GM06990 (cell line): ENCODE measurements at regions not wholly inside any gene's neighbourhood (a gene's known extent, or its start where the extent isn't known, plus 50 kb on each side); places are given as distances from the start of the nearest gene placed in this dataset.
"Not testable (repeated sequence)": the region's sequence is repeated elsewhere in the genome, so short reads cannot be mapped to it uniquely, and the experiment has no call there.

Experiments used
- DNase-seq: peaks from one replicate; pipeline ENCODE4 v3.0.0-alpha.2; 2011; ENCODE audit not compliant: insufficient read length; ENCODE audit errors: extremely low read depth
- H3K27me3 ChIP-seq: replicated peaks from 2 replicates; pipeline ENCODE4 v1.6.0; 2011; ENCODE audit warnings: low read length; ENCODE audit not compliant: control insufficient read depth, insufficient read depth
- H3K36me3 ChIP-seq: 2 replicates; pipeline ENCODE4 v1.5.1; 2011; ENCODE audit warnings: low read length; ENCODE audit not compliant: control insufficient read depth, insufficient read depth
- H3K4me3 ChIP-seq: replicated peaks from 2 replicates; pipeline ENCODE4 v1.5.1; 2011; ENCODE audit warnings: low read depth, mild to moderate bottlenecking, control low read depth, low read length
- TF ChIP-seq, protein P1 (sequence below): IDR thresholded peaks from 2 replicates; pipeline ENCODE4 v1.5.1; 2011; ENCODE audit warnings: low read length, control low read depth, mild to moderate bottlenecking, inconsistent platforms; ENCODE audit not compliant: insufficient read depth, poor library complexity, severe bottlenecking

- TF ChIP-seq, protein P1, sequence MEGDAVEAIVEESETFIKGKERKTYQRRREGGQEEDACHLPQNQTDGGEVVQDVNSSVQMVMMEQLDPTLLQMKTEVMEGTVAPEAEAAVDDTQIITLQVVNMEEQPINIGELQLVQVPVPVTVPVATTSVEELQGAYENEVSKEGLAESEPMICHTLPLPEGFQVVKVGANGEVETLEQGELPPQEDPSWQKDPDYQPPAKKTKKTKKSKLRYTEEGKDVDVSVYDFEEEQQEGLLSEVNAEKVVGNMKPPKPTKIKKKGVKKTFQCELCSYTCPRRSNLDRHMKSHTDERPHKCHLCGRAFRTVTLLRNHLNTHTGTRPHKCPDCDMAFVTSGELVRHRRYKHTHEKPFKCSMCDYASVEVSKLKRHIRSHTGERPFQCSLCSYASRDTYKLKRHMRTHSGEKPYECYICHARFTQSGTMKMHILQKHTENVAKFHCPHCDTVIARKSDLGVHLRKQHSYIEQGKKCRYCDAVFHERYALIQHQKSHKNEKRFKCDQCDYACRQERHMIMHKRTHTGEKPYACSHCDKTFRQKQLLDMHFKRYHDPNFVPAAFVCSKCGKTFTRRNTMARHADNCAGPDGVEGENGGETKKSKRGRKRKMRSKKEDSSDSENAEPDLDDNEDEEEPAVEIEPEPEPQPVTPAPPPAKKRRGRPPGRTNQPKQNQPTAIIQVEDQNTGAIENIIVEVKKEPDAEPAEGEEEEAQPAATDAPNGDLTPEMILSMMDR = no peak
- Histone ChIP-seq H3K36me3 (no peaks in the 10 kb centered on the region), H3K27me3 (no peaks in the 10 kb centered on the region), H3K4me3 (no peak overlapping the region)
- DNase-seq = no peak
Observed at GRCh38 chr7:86431761-86432160, 211.9 kb upstream of the GRM3 start.

DNA sequence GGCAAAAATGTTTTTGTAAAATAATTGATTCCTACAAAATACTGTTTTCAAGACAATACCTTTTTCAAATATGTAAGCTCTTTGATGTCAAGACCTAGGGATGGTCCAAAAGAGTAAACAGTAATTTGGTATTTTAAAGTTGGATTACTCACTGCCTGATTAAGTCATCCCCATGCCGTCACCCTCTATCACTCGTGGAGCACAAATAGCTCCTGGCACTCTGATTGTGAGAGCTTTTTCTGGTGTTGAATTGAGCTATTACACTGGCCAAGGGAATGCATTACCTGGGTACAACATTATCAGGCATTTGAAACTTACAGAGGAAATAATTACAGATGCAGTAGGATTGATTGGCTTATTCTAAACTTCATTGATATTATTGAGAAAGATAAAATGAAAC is 231.9 kb upstream of the GRM3 start:
- TF ChIP-seq, protein P1 = no peak
- Histone ChIP-seq H3K36me3 (no peaks in the 10 kb centered on the region), H3K4me3 (no peak overlapping the region), H3K27me3 (no peaks in the 10 kb centered on the region)
- no peak for DNase-seq

- Histone ChIP-seq H3K4me3 (no peak overlapping the region), H3K36me3 (no peaks in the 10 kb centered on the region), H3K27me3 (no peaks in the 10 kb centered on the region)
- TF ChIP-seq, protein P1 = no peak
- DNase-seq = no peak
Observed at GRCh38 chr7:86407291-86407690, 236.4 kb upstream of the GRM3 start.

DNA sequence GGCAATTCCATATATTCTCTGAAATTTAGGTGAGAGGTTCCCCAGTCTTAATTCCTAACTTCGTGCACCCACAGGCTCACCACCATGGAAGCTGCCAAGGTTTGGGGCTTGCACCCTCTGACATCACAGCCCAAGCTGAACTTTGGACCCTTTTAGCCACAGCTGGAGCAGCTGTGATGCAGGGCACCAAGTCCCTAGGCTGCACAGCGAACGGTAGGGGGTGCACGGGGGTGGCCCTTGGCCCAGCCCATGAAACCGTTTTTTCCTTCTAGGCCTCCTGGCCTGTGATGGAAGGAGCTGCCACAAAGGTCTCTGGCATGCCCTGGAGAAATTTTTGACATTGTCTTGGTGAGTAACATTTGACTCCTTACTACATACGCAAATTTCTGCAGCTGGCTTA is 251.9 kb upstream of the GRM3 start:
- Histone ChIP-seq H3K27me3 (no peaks in the 10 kb centered on the region), H3K36me3 (no peaks in the 10 kb centered on the region), H3K4me3 (no peak overlapping the region)
- DNase-seq = no peak
- TF ChIP-seq, protein P1 = no peak

DNA sequence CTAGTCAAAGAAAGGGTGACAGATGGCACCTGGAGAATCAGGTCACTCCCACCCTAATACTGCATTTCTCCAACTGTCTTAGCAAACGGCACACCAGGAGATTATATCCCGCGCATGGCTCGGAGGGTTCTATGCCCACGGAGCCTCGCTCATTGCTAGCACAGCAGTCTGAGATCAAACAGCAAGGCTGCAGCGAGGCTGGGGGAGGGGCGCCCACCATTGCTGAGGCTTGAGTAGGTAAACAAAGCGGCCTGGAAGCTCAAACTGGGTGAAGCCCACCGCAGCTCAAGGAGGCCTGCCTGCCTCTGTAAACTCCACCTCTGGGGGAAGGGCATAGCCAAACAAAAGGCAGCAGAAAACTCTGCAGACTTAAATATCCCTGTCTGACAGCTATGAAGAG is 268.1 kb upstream of the GRM3 start:
- not testable (repeated sequence) for H3K4me3 ChIP-seq, H3K36me3 ChIP-seq, H3K27me3 ChIP-seq, DNase-seq

GRCh38 chr7:86372262-86372661 is 271.4 kb upstream of the GRM3 start:
- no peak overlapping the region for H3K4me3 ChIP-seq
- TF ChIP-seq, protein P1 = no peak
- no peaks in the 10 kb centered on the region for H3K27me3 ChIP-seq
- no peak for DNase-seq
- no peaks in the 10 kb centered on the region for H3K36me3 ChIP-seq
